ENCODE measurements at regions not wholly inside any gene's neighbourhood (a gene's known extent, or its start where the extent isn't known, plus 50 kb on each side); places are given as distances from the start of the nearest gene placed in this dataset.

DNA sequence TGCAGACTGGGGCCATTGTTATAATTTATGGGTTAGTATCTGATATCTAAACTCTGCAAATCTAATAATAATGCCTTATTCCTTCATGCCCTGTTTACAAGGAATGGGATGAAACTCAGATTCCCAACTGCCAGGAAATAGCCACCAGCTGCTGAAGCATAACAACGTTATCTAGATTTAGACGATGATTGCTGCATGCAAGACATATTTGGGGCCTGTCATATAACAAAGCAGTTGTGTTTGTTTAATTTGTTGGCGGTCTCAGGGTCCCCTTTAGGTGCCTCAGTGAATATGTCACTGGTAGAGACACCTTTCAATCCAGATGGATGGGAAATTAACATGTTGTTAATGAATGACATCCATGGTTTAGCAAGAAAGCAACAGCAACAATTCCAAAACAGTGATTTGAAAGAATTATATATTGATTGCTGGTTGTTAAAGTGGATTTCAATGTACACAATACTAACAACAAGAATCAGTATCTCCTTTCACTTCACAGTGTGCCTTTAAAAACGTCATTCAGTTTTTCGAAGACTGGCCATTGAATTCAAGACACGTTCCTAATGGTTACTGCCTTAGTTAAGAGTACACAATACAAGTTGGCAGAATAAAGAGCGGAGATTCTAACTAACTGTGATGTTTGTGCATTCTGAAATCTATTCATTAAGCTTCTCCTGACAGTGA is 860.6 kb upstream of the CELF2 start:
- Histone ChIP-seq H3K4me3 (no peak overlapping the region), H4K20me1 (no peaks in the 10 kb centered on the region), H3K4me1 (no peaks in the 10 kb centered on the region), H3K36me3 (no peaks in the 10 kb centered on the region), H3K27ac (no peak overlapping the region), H3K9me3 (replicated peaks in 1 of 11) (peaks cover 8 to 23% (median 18%) of the 10 kb centered on the region in 11 experiments), H3K27me3 (no peaks in the 10 kb centered on the region), H3K9ac (no peak overlapping the region), H3K4me2 (no peak overlapping the region)
- no peak for TF ChIP-seq Cebpa-rat (IDR thresholded peaks at IDR 0.05)

DNA sequence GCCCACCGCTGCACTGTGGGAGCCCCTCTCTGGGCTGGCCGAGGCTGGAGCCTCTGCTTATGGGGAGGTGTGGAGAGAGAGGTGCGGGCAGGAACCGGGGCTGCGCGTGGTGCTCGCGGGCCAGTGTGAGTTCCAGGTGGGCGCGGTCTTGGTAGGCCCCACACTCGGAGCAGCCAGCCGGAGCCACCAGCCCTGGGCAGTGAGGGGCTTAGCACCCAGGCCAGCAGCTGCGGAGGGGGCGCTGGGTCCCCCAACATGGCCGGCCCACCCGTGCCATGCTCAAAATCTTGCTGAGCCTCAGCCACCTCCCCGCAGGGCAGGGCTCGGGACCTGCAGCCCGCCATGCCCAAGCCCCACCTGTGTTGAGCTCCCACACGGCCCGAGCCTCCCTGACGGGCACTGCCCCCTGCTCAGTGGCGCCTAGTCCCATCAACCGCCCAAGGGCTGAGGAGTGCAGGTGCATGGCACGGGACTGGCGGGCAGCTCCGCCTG is 856.8 kb upstream of the CELF2 start:
- no peaks in the 10 kb centered on the region for H3K4me1 ChIP-seq
- no peak overlapping the region for H3K4me3 ChIP-seq
- no peak overlapping the region for H3K4me2 ChIP-seq
- TF ChIP-seq Cebpa-rat (IDR thresholded peaks at IDR 0.05): no peak
- no peak overlapping the region for H3K9ac ChIP-seq
- no peaks in the 10 kb centered on the region for H3K36me3 ChIP-seq
- H3K27me3 ChIP-seq: no peaks in the 10 kb centered on the region
- no peaks in the 10 kb centered on the region for H4K20me1 ChIP-seq
- H3K9me3 ChIP-seq (replicated peaks in 1 of 11): peaks cover 8 to 29% (median 18%) of the 10 kb centered on the region in 11 experiments
- H3K27ac ChIP-seq: no peak overlapping the region

GRCh38 chr10:10164848-10165247 is 852.8 kb upstream of the CELF2 start:
- no peak overlapping the region for H3K4me2 ChIP-seq
- H3K4me3 ChIP-seq: no peak overlapping the region
- peaks cover 8 to 29% (median 18%) of the 10 kb centered on the region in 11 experiments for H3K9me3 ChIP-seq (replicated peaks in 1 of 11)
- no peaks in the 10 kb centered on the region for H3K36me3 ChIP-seq
- H3K27me3 ChIP-seq: no peaks in the 10 kb centered on the region
- no peaks in the 10 kb centered on the region for H3K4me1 ChIP-seq
- H3K9ac ChIP-seq: no peak overlapping the region
- TF ChIP-seq Cebpa-rat (IDR thresholded peaks at IDR 0.05): no peak
- H3K27ac ChIP-seq: no peak overlapping the region
- no peaks in the 10 kb centered on the region for H4K20me1 ChIP-seq

DNA sequence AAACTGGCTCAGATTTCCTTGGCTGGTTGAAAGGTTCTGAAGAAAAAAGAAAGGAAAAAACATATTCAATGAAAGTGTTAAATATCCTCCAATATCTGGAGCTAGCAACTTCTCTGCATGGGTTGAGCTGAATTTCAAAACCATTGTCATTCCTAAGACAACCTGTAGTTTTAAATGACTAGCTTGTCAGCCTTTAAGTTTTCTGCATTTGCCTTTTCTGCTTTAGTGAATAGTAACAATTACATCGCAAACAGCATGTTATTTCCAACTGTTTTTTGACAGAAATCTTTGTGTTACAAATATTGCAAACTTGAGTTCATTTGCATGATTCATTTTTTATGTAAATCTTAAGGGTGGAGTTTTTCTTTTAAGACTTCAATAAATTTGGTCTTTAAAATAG is 852.3 kb upstream of the CELF2 start:
- no peak for TF ChIP-seq Cebpa-rat (IDR thresholded peaks at IDR 0.05)
- Histone ChIP-seq H3K4me3 (no peak overlapping the region), H3K36me3 (no peaks in the 10 kb centered on the region), H4K20me1 (no peaks in the 10 kb centered on the region), H3K9me3 (replicated peaks in 1 of 11) (peaks cover 8 to 25% (median 15%) of the 10 kb centered on the region in 11 experiments), H3K27me3 (no peaks in the 10 kb centered on the region), H3K27ac (no peak overlapping the region), H3K4me2 (no peak overlapping the region), H3K9ac (no peak overlapping the region), H3K4me1 (no peaks in the 10 kb centered on the region)

DNA sequence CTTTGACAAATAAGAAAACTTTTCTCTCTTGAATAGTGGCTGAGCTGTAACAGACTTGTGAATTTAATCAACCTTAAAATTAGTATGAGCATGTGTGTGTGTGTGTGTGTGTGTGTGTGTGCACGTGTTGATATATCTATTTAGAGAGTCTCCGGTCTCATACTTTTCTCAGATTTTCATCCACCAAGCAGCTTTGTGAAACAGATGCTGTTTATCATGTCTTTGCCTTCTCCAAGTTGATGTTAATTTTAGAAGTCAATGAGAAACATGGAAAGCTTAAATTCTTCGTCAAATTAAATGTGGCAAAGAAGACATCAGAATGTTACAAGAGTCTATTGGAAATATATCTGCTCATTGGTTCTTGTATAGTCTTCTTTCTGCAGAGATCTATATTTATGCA is 839.2 kb upstream of the CELF2 start:
- Histone ChIP-seq H3K9ac (no peak overlapping the region), H3K4me1 (no peaks in the 10 kb centered on the region), H4K20me1 (no peaks in the 10 kb centered on the region), H3K4me2 (no peak overlapping the region), H3K9me3 (replicated peaks in 1 of 11) (no peaks in the 10 kb centered on the region), H3K27ac (no peak overlapping the region), H3K4me3 (no peak overlapping the region), H3K36me3 (no peaks in the 10 kb centered on the region), H3K27me3 (no peaks in the 10 kb centered on the region)
- no peak for TF ChIP-seq Cebpa-rat (IDR thresholded peaks at IDR 0.05)

DNA sequence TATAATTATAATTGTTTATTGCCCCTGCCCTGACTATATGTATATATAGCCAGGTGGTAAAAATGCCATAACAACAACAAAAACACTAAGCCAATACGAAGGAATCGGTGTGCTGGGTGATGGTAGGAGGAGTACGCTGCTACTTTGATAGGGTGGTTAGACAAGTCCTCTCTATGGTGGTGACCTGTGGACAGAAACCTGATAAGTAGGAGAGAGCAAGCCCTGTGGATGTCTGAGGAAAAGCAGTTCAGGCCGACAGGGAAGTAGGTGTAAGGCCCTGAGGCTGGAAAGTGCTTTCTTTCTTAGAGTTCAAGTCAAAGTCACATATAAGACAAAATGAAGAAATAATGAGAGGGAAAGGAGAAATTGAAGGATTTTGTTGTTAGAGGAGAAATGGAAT is 823.8 kb upstream of the CELF2 start:
- Histone ChIP-seq H3K27ac (no peak overlapping the region), H3K4me1 (no peaks in the 10 kb centered on the region), H3K4me3 (no peak overlapping the region), H3K36me3 (no peaks in the 10 kb centered on the region), H3K9me3 (replicated peaks in 1 of 11) (no peaks in the 10 kb centered on the region), H3K9ac (no peak overlapping the region), H4K20me1 (no peaks in the 10 kb centered on the region), H3K4me2 (no peak overlapping the region), H3K27me3 (no peaks in the 10 kb centered on the region)
- no peak for TF ChIP-seq Cebpa-rat (IDR thresholded peaks at IDR 0.05)

- H3K4me3 ChIP-seq: no peak overlapping the region
- H3K27ac ChIP-seq: no peak overlapping the region
- no peaks in the 10 kb centered on the region for H3K27me3 ChIP-seq
- H3K9me3 ChIP-seq (replicated peaks in 1 of 11): no peaks in the 10 kb centered on the region
- H3K4me1 ChIP-seq: no peaks in the 10 kb centered on the region
- no peaks in the 10 kb centered on the region for H3K36me3 ChIP-seq
- no peak overlapping the region for H3K9ac ChIP-seq
- H3K4me2 ChIP-seq: no peak overlapping the region
- H4K20me1 ChIP-seq: no peaks in the 10 kb centered on the region
- TF ChIP-seq Cebpa-rat (IDR thresholded peaks at IDR 0.05): no peak
These were observed 821.0 kb upstream of the CELF2 start for GRCh38 chr10:10196701-10197100.

DNA sequence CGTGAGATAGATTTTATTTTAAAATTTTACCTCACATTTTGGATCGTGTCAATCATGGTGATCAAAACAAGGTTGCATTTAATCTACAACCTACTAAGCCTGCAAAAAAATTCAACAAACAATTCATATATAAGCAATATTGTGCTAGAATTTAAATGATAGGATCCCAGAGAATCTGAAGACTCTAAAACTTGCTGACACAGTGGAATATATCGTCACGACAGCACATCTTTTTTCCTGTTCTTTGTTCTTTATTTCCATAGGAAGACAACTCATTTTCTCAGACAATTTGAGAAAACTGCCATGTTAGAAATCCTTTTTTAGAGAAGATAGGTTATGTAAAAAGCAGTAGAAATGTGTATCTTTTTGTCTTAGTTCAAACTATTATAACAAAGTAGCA is 820.2 kb upstream of the CELF2 start:
- H4K20me1 ChIP-seq: no peaks in the 10 kb centered on the region
- H3K4me2 ChIP-seq: no peak overlapping the region
- no peaks in the 10 kb centered on the region for H3K4me1 ChIP-seq
- no peak overlapping the region for H3K4me3 ChIP-seq
- no peak for TF ChIP-seq Cebpa-rat (IDR thresholded peaks at IDR 0.05)
- H3K9me3 ChIP-seq (replicated peaks in 1 of 11): no peaks in the 10 kb centered on the region
- no peak overlapping the region for H3K27ac ChIP-seq
- H3K9ac ChIP-seq: no peak overlapping the region
- no peaks in the 10 kb centered on the region for H3K27me3 ChIP-seq
- no peaks in the 10 kb centered on the region for H3K36me3 ChIP-seq

GRCh38 chr10:10198363-10198762 is 819.3 kb upstream of the CELF2 start:
- no peak for TF ChIP-seq Cebpa-rat (IDR thresholded peaks at IDR 0.05)
- Histone ChIP-seq H3K4me2 (no peak overlapping the region), H3K4me1 (no peaks in the 10 kb centered on the region), H4K20me1 (no peaks in the 10 kb centered on the region), H3K9ac (no peak overlapping the region), H3K27me3 (no peaks in the 10 kb centered on the region), H3K36me3 (no peaks in the 10 kb centered on the region), H3K9me3 (replicated peaks in 1 of 11) (peaks cover 1 to 7% (median 4%) of the 10 kb centered on the region in 11 experiments; a peak in 14 of 22 replicates), H3K27ac (no peak overlapping the region), H3K4me3 (no peak overlapping the region)

DNA sequence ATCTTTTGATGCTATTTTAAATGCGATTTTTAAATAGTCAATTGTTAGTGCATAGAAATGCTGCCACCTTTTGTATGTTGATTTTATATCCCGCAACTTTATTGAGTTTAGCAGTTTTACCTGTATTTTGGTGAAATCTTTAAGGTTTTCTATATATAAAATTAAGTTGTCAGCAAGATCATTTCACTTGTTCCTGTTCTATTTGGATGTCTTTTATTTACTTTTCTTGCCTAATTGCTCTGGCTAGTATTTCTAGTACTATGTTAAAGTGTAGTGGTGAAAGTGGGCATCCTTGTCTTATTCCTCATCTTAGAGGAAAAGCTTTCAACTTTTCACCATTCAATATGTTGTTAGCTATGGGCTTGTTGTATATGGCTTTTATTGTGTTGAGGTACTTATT is 813.3 kb upstream of the CELF2 start:
- peaks cover 6 to 18% (median 10%) of the 10 kb centered on the region in 10 experiments for H3K4me1 ChIP-seq
- H3K36me3 ChIP-seq: no peaks in the 10 kb centered on the region
- TF ChIP-seq Cebpa-rat (IDR thresholded peaks at IDR 0.05): no peak
- H3K9ac ChIP-seq: no peak overlapping the region
- no peaks in the 10 kb centered on the region for H3K27me3 ChIP-seq
- H3K9me3 ChIP-seq (replicated peaks in 1 of 11): peaks cover 19 to 31% (median 26%) of the 10 kb centered on the region in 11 experiments
- no peak overlapping the region for H3K4me3 ChIP-seq
- no peak overlapping the region for H3K27ac ChIP-seq
- H3K4me2 ChIP-seq: no peak overlapping the region
- H4K20me1 ChIP-seq: no peaks in the 10 kb centered on the region
